Epithelial cell of prostate (primary cell): ENCODE measurements at regions not wholly inside any gene's neighbourhood (a gene's known extent, or its start where the extent isn't known, plus 50 kb on each side); places are given as distances from the start of the nearest gene placed in this dataset.

ENCODE experiments used
- DNase-seq: peaks from one replicate; pipeline ENCODE4 v3.0.0-alpha.2; 2011; ENCODE audit warnings: low read depth, low spot score
- H3K27ac ChIP-seq: fragments of 450-650 bp; 2 replicates; pipeline ENCODE4 v1.5.1; 2017; ENCODE audit warnings: mild to moderate bottlenecking

GRCh38 chr6:8570256-8570920, 135.0 kb upstream of the SLC35B3 start:
- no peak for DNase-seq
- H3K27ac ChIP-seq = no peak overlapping the region

GRCh38 chr6:8562125-8562524, 126.8 kb upstream of the SLC35B3 start:
- no peak for DNase-seq
- no peak overlapping the region for H3K27ac ChIP-seq

GRCh38 chr6:8558953-8559352, 123.6 kb upstream of the SLC35B3 start:
- no peak overlapping the region for H3K27ac ChIP-seq
- DNase-seq = no peak

- DNase-seq = no peak
- H3K27ac ChIP-seq = peak overlapping the region; percentile 72
These were observed 121.8 kb upstream of the SLC35B3 start for GRCh38 chr6:8557014-8557748.

- DNase-seq = peak; percentile 80
- H3K27ac ChIP-seq = peak overlapping the region; percentile 72
These were observed 121.1 kb upstream of the SLC35B3 start for GRCh38 chr6:8556370-8557013.

GRCh38 chr6:8551993-8552392, 116.6 kb upstream of the SLC35B3 start:
- no peak overlapping the region for H3K27ac ChIP-seq
- DNase-seq = no peak

- DNase-seq = no peak
- no peak overlapping the region for H3K27ac ChIP-seq
These were observed 116.0 kb upstream of the SLC35B3 start for GRCh38 chr6:8551386-8551785.

GRCh38 chr6:8549074-8549790, 113.9 kb upstream of the SLC35B3 start:
- H3K27ac ChIP-seq = no peak overlapping the region
- DNase-seq = no peak

- DNase-seq = no peak
- no peak overlapping the region for H3K27ac ChIP-seq
These were observed 111.2 kb upstream of the SLC35B3 start for GRCh38 chr6:8546496-8546895.

- no peak for DNase-seq
- H3K27ac ChIP-seq = no peak overlapping the region
These were observed 110.0 kb upstream of the SLC35B3 start for GRCh38 chr6:8545336-8545735.

GRCh38 chr6:8543714-8544113, 108.4 kb upstream of the SLC35B3 start:
- DNase-seq = no peak
- H3K27ac ChIP-seq = no peak overlapping the region

- DNase-seq = no peak
- no peak overlapping the region for H3K27ac ChIP-seq
These were observed 104.1 kb upstream of the SLC35B3 start for GRCh38 chr6:8539453-8539852.

- H3K27ac ChIP-seq = no peak overlapping the region
These were observed 100.8 kb upstream of the SLC35B3 start for GRCh38 chr6:8536122-8536521.

GRCh38 chr6:8535519-8535918, 100.2 kb upstream of the SLC35B3 start:
- DNase-seq = no peak

More at GRCh38 chr6:8536122-8536521, 100.8 kb upstream of the SLC35B3 start:
- no peak for DNase-seq

GRCh38 chr6:8530785-8531435, 95.6 kb upstream of the SLC35B3 start:
- no peak overlapping the region for H3K27ac ChIP-seq
- DNase-seq = no peak

More at GRCh38 chr6:8535519-8535918, 100.2 kb upstream of the SLC35B3 start:
- H3K27ac ChIP-seq = no peak overlapping the region

GRCh38 chr6:8529250-8529649, 93.9 kb upstream of the SLC35B3 start:
- no peak overlapping the region for H3K27ac ChIP-seq
- DNase-seq = no peak

- DNase-seq = no peak
- H3K27ac ChIP-seq = no peak overlapping the region
These were observed 92.5 kb upstream of the SLC35B3 start for GRCh38 chr6:8527818-8528217.

- DNase-seq = no peak
- H3K27ac ChIP-seq = no peak overlapping the region
These were observed 91.3 kb upstream of the SLC35B3 start for GRCh38 chr6:8526624-8527023.

GRCh38 chr6:8525370-8525769, 90.0 kb upstream of the SLC35B3 start:
- DNase-seq = no peak
- no peak overlapping the region for H3K27ac ChIP-seq

GRCh38 chr6:8513174-8513573, 77.8 kb upstream of the SLC35B3 start:
- H3K27ac ChIP-seq = no peak overlapping the region
- DNase-seq = peak; percentile 14
